GM20000 (cell line): ENCODE measurements at regions not wholly inside any gene's neighbourhood (a gene's known extent, or its start where the extent isn't known, plus 50 kb on each side); places are given as distances from the start of the nearest gene placed in this dataset.

Experiments used
- DNase-seq: peaks from one replicate; pipeline ENCODE4 v3.0.0; 2012; ENCODE audit warnings: low spot score
- CTCF ChIP-seq: IDR thresholded peaks from 2 replicates; pipeline ENCODE4 v1.5.1; 2012; ENCODE audit warnings: mild to moderate bottlenecking, control low read depth; ENCODE audit errors: extremely low read depth, missing control alignments

- no peak for DNase-seq
- TF ChIP-seq CTCF = no peak
Observed at GRCh38 chr3:7881946-7882345, 619.7 kb upstream of the LMCD1 start.

GRCh38 chr3:7897655-7898054 is 604.0 kb upstream of the LMCD1 start:
- DNase-seq = no peak
- TF ChIP-seq CTCF = no peak

GRCh38 chr3:7913283-7913682 is 588.3 kb upstream of the LMCD1 start:
- DNase-seq = no peak
- TF ChIP-seq CTCF = no peak

- TF ChIP-seq CTCF = no peak
- DNase-seq = no peak
Observed at GRCh38 chr3:7915356-7915755, 586.3 kb upstream of the LMCD1 start.

GRCh38 chr3:7917443-7918151 is 584.0 kb upstream of the LMCD1 start:
- DNase-seq = no peak
- no peak for TF ChIP-seq CTCF

GRCh38 chr3:7920211-7920610 is 581.4 kb upstream of the LMCD1 start:
- DNase-seq = no peak
- no peak for TF ChIP-seq CTCF

GRCh38 chr3:7924228-7924627 is 577.4 kb upstream of the LMCD1 start:
- no peak for DNase-seq
- TF ChIP-seq CTCF = no peak
